ENCODE measurements at regions not wholly inside any gene's neighbourhood (a gene's known extent, or its start where the extent isn't known, plus 50 kb on each side); places are given as distances from the start of the nearest gene placed in this dataset.

GRCh38 chr2:150885774-150886386 lies 375.8 kb downstream of the RBM43 start:
- TF ChIP-seq ISL1 (CRISPR knock-in tag; IDR thresholded peaks at IDR 0.05) = peak; percentile 41; the same call in 1 of the 2 replicates
- TF ChIP-seq ZC3H10 (CRISPR knock-in tag; IDR thresholded peaks at IDR 0.05) = peak; percentile 61; the same call in 1 of the 2 replicates
- no peak for TF ChIP-seq ZNF565 (CRISPR knock-in tag; conservative IDR thresholded peaks at IDR 0.05; ENCODE audit: low read depth)
- 0 out of 2 replicates have a peak, but pooled peaks have one; percentile 49 for TF ChIP-seq TCF4 (CRISPR knock-in tag; IDR thresholded peaks at IDR 0.05; ENCODE audit: borderline replicate concordance)
- TF ChIP-seq, protein P1, sequence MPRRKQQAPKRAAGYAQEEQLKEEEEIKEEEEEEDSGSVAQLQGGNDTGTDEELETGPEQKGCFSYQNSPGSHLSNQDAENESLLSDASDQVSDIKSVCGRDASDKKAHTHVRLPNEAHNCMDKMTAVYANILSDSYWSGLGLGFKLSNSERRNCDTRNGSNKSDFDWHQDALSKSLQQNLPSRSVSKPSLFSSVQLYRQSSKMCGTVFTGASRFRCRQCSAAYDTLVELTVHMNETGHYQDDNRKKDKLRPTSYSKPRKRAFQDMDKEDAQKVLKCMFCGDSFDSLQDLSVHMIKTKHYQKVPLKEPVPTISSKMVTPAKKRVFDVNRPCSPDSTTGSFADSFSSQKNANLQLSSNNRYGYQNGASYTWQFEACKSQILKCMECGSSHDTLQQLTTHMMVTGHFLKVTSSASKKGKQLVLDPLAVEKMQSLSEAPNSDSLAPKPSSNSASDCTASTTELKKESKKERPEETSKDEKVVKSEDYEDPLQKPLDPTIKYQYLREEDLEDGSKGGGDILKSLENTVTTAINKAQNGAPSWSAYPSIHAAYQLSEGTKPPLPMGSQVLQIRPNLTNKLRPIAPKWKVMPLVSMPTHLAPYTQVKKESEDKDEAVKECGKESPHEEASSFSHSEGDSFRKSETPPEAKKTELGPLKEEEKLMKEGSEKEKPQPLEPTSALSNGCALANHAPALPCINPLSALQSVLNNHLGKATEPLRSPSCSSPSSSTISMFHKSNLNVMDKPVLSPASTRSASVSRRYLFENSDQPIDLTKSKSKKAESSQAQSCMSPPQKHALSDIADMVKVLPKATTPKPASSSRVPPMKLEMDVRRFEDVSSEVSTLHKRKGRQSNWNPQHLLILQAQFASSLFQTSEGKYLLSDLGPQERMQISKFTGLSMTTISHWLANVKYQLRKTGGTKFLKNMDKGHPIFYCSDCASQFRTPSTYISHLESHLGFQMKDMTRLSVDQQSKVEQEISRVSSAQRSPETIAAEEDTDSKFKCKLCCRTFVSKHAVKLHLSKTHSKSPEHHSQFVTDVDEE (CRISPR knock-in tag; IDR thresholded peaks at IDR 0.05) = peak; percentile 34; the same call in 1 of the 2 replicates
- ATAC-seq = peak; percentile 53; the same call in 1 of the 3 replicates

- ATAC-seq = no peak; the same call in 2 of the 3 replicates
- TF ChIP-seq BACH2 (CRISPR knock-in tag; IDR thresholded peaks at IDR 0.05; ENCODE audit: borderline replicate concordance) (no peak), TOX (CRISPR knock-in tag; IDR thresholded peaks at IDR 0.05; ENCODE audit: borderline replicate concordance) (no peak), ISL1 (CRISPR knock-in tag; IDR thresholded peaks at IDR 0.05) (no peak), ESRRG (CRISPR knock-in tag; IDR thresholded peaks at IDR 0.05) (no peak), ZFP30 (CRISPR knock-in tag; IDR thresholded peaks at IDR 0.05) (no peak), ZC3H10 (CRISPR knock-in tag; IDR thresholded peaks at IDR 0.05) (no peak), ZNF70 (CRISPR knock-in tag; IDR thresholded peaks at IDR 0.05) (no peak), ARNTL (CRISPR knock-in tag; IDR thresholded peaks at IDR 0.05; ENCODE audit: borderline replicate concordance, low read depth) (no peak), RARB (CRISPR knock-in tag; IDR thresholded peaks at IDR 0.05) (no peak), ZNF565 (CRISPR knock-in tag; conservative IDR thresholded peaks at IDR 0.05; ENCODE audit: low read depth) (no peak), ZFP3 (CRISPR knock-in tag; IDR thresholded peaks at IDR 0.05) (no peak), PPARA (CRISPR knock-in tag; IDR thresholded peaks at IDR 0.05; ENCODE audit: borderline replicate concordance) (no peak)
- TF ChIP-seq, protein P2, sequence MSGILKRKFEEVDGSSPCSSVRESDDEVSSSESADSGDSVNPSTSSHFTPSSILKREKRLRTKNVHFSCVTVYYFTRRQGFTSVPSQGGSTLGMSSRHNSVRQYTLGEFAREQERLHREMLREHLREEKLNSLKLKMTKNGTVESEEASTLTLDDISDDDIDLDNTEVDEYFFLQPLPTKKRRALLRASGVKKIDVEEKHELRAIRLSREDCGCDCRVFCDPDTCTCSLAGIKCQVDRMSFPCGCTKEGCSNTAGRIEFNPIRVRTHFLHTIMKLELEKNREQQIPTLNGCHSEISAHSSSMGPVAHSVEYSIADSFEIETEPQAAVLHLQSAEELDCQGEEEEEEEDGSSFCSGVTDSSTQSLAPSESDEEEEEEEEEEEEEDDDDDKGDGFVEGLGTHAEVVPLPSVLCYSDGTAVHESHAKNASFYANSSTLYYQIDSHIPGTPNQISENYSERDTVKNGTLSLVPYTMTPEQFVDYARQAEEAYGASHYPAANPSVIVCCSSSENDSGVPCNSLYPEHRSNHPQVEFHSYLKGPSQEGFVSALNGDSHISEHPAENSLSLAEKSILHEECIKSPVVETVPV (CRISPR knock-in tag; IDR thresholded peaks at IDR 0.05) = no peak
- TF ChIP-seq, protein P3, sequence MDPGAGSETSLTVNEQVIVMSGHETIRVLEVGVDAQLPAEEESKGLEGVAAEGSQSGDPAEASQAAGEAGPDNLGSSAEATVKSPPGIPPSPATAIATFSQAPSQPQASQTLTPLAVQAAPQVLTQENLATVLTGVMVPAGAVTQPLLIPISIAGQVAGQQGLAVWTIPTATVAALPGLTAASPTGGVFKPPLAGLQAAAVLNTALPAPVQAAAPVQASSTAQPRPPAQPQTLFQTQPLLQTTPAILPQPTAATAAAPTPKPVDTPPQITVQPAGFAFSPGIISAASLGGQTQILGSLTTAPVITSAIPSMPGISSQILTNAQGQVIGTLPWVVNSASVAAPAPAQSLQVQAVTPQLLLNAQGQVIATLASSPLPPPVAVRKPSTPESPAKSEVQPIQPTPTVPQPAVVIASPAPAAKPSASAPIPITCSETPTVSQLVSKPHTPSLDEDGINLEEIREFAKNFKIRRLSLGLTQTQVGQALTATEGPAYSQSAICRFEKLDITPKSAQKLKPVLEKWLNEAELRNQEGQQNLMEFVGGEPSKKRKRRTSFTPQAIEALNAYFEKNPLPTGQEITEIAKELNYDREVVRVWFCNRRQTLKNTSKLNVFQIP (CRISPR knock-in tag; IDR thresholded peaks at IDR 0.05; ENCODE audit: borderline replicate concordance, low read depth) = no peak
- TF ChIP-seq, protein P1 (CRISPR knock-in tag; IDR thresholded peaks at IDR 0.05) = no peak
- TF ChIP-seq, protein P4, sequence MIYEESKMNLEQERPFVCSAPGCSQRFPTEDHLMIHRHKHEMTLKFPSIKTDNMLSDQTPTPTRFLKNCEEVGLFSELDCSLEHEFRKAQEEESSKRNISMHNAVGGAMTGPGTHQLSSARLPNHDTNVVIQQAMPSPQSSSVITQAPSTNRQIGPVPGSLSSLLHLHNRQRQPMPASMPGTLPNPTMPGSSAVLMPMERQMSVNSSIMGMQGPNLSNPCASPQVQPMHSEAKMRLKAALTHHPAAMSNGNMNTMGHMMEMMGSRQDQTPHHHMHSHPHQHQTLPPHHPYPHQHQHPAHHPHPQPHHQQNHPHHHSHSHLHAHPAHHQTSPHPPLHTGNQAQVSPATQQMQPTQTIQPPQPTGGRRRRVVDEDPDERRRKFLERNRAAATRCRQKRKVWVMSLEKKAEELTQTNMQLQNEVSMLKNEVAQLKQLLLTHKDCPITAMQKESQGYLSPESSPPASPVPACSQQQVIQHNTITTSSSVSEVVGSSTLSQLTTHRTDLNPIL (CRISPR knock-in tag; IDR thresholded peaks at IDR 0.05; ENCODE audit: low read depth) = no peak
Measured at GRCh38 chr2:150885236-150885635, 376.4 kb downstream of the RBM43 start.

DNA sequence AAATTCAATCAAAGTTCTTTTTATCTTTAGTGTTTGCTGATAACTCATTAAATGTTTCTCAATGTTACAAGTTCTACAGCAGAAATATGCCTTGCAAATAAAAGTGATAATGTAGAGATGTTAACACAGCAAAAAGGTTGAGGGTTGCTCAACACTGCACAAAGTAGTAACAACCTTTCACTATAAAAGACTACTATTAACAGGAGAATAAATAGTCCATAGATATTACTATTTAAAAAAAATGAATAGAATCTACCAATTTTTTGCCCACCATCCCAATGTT lies 378.1 kb downstream of the RBM43 start:
- ATAC-seq = no peak
- TF ChIP-seq ZNF70 (CRISPR knock-in tag; IDR thresholded peaks at IDR 0.05) (no peak), ARNTL (CRISPR knock-in tag; IDR thresholded peaks at IDR 0.05; ENCODE audit: borderline replicate concordance, low read depth) (no peak), PPARA (CRISPR knock-in tag; IDR thresholded peaks at IDR 0.05; ENCODE audit: borderline replicate concordance) (no peak), TCF4 (CRISPR knock-in tag; IDR thresholded peaks at IDR 0.05; ENCODE audit: borderline replicate concordance) (no peak), BACH2 (CRISPR knock-in tag; IDR thresholded peaks at IDR 0.05; ENCODE audit: borderline replicate concordance) (no peak), TOX (CRISPR knock-in tag; IDR thresholded peaks at IDR 0.05; ENCODE audit: borderline replicate concordance) (no peak), RARB (CRISPR knock-in tag; IDR thresholded peaks at IDR 0.05) (no peak), ZFP3 (CRISPR knock-in tag; IDR thresholded peaks at IDR 0.05) (no peak), ESRRG (CRISPR knock-in tag; IDR thresholded peaks at IDR 0.05) (no peak)
- TF ChIP-seq, protein P4 (CRISPR knock-in tag; IDR thresholded peaks at IDR 0.05; ENCODE audit: low read depth) = no peak
- TF ChIP-seq, protein P5, sequence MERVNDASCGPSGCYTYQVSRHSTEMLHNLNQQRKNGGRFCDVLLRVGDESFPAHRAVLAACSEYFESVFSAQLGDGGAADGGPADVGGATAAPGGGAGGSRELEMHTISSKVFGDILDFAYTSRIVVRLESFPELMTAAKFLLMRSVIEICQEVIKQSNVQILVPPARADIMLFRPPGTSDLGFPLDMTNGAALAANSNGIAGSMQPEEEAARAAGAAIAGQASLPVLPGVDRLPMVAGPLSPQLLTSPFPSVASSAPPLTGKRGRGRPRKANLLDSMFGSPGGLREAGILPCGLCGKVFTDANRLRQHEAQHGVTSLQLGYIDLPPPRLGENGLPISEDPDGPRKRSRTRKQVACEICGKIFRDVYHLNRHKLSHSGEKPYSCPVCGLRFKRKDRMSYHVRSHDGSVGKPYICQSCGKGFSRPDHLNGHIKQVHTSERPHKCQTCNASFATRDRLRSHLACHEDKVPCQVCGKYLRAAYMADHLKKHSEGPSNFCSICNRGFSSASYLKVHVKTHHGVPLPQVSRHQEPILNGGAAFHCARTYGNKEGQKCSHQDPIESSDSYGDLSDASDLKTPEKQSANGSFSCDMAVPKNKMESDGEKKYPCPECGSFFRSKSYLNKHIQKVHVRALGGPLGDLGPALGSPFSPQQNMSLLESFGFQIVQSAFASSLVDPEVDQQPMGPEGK (CRISPR knock-in tag; IDR thresholded peaks at IDR 0.05; ENCODE audit: borderline replicate concordance) = no peak
